HepG2 (cell line): ENCODE measurements at regions not wholly inside any gene's neighbourhood (a gene's known extent, or its start where the extent isn't known, plus 50 kb on each side); places are given as distances from the start of the nearest gene placed in this dataset.

Source experiments
- ATAC-seq: fragments of 200-7000 bp; cut with Tn5 transposase; 3 replicates; pipeline ENCODE4 v1.9.1; 2020; ENCODE audit warnings: mild to moderate bottlenecking, moderate library complexity
- BruUV-seq: library from RNA; stranded (reverse); fragments of 400-500 nt; replicated peaks from 2 replicates; lab custom pipeline; 2021; lab: Mats Ljungman, UMichigan
- CTCF ChIA-PET: fragments of 300-600 bp; formaldehyde crosslinking; extraction: SDS; loops from one replicate; lab custom pipeline; 2021; ENCODE audit warnings: low total read pairs, inconsistent platforms, low intra/inter-chr PET ratio; lab: Yijun Ruan, JAX
- POLR2A ChIA-PET: fragments of 350-600 bp; sonication (Branson Sonifier 250); formaldehyde crosslinking; loops from one replicate; lab custom pipeline; 2020; ENCODE audit warnings: antibody characterized with exemption, inconsistent platforms; lab: Yijun Ruan, JAX
- DNase-seq: peaks from one replicate; pipeline ENCODE4 v3.0.0-alpha.2; 2015; ENCODE audit warnings: low spot score
- FAIRE-seq: peaks from 3 replicates; lab custom pipeline; 2011; peaks lifted over from hg19 to GRCh38; lab: Jason Lieb, UNC
- H2AFZ ChIP-seq: one replicate; pipeline ENCODE4 v1.6.1; 2011; ENCODE audit warnings: low read length, inconsistent platforms
- H3K27ac ChIP-seq: fragments of 300-600 bp; 3 replicates; pipeline ENCODE4 v1.8.0; 2011; ENCODE audit warnings: mixed run types, mild to moderate bottlenecking, mixed read lengths, low read length, inconsistent platforms; ENCODE audit not compliant: insufficient read depth; ENCODE audit errors: extremely low read length
- H3K27me3 ChIP-seq, 2 experiments: fragments of 200-600 bp in 1 of 2; 2 replicates in 1 of 2; 3 replicates in 1 of 2; pipeline versions ENCODE4 v1.6.0 to v1.8.0; 2011; ENCODE audit warnings: low read length in 2 of 2, mild to moderate bottlenecking in 2 of 2, moderate library complexity in 2 of 2, inconsistent platforms in 1 of 2; ENCODE audit not compliant: insufficient read depth in 2 of 2, control insufficient read depth in 1 of 2
- H3K36me3 ChIP-seq, 2 experiments: fragments of 200-600 bp in 1 of 2; replicated peaks in 1 of 2; 2 replicates in 1 of 2; 3 replicates in 1 of 2; pipeline versions ENCODE4 v1.5.1 to v1.8.0; 2011; ENCODE audit warnings: low read length in 2 of 2, inconsistent platforms in 1 of 2; ENCODE audit not compliant: insufficient read depth in 2 of 2, control insufficient read depth in 1 of 2
- H3K4me1 ChIP-seq: 2 replicates; pipeline ENCODE4 v1.5.1; 2012; ENCODE audit warnings: low read length, inconsistent platforms; ENCODE audit not compliant: insufficient read depth
- H3K4me2 ChIP-seq: 2 replicates; pipeline ENCODE4 v1.6.0; 2011; ENCODE audit warnings: low read depth, low read length, inconsistent platforms
- H3K4me3 ChIP-seq, 3 experiments: fragments of 200-600 bp in 1 of 3; sonication (generic), shearing (Covaris generic) in 1 of 3; replicated peaks in 1 of 3; 2 replicates each; pipeline ENCODE4 v1.5.1; 2011 to 2016; ENCODE audit warnings: low read length in 3 of 3, inconsistent platforms in 2 of 3, low read depth in 2 of 3, mild to moderate bottlenecking in 2 of 3, control low read depth in 1 of 3, mixed read lengths in 1 of 3; ENCODE audit not compliant: insufficient read depth in 1 of 3
- H3K79me2 ChIP-seq: one replicate; pipeline ENCODE4 v1.6.1; 2011; ENCODE audit warnings: low read length, inconsistent platforms; ENCODE audit not compliant: insufficient read depth
- H3K9ac ChIP-seq: 2 replicates; pipeline ENCODE4 v1.6.0; 2011; ENCODE audit warnings: mild to moderate bottlenecking, low read depth, low read length, inconsistent platforms; ENCODE audit not compliant: insufficient read depth
- H3K9me3 ChIP-seq: 2 replicates; pipeline ENCODE4 v1.5.1; 2012; ENCODE audit warnings: mild to moderate bottlenecking, low read length
- H4K20me1 ChIP-seq: 2 replicates; pipeline ENCODE4 v1.6.0; 2011; ENCODE audit warnings: inconsistent platforms, mild to moderate bottlenecking, low read length, moderate library complexity; ENCODE audit not compliant: insufficient read depth
- ATRX ChIP-seq: sonication (generic); formaldehyde crosslinking; IDR thresholded peaks from 2 replicates; pipeline ENCODE4 v1.4.0; 2020; ENCODE audit warnings: missing genetic modification reagents, borderline replicate concordance
- BCL6 ChIP-seq: IDR thresholded peaks from 2 replicates; pipeline ENCODE4 v1.6.1; 2016; ENCODE audit warnings: missing genetic modification reagents, missing compliant biosample characterization
- CEBPG ChIP-seq: IDR thresholded peaks from 2 replicates; pipeline ENCODE4 v1.6.1; 2016
- HMG20A ChIP-seq: IDR thresholded peaks from 2 replicates; pipeline ENCODE4 v1.6.1; 2016; ENCODE audit warnings: borderline replicate concordance
- HNF4G ChIP-seq, 2 experiments: sonication (generic) in 1 of 2; formaldehyde crosslinking in 1 of 2; IDR thresholded peaks; 2 replicates each; pipeline versions ENCODE4 v1.4.0 to v1.6.1; 2011 to 2020; ENCODE audit warnings: borderline replicate concordance in 2 of 2, low read depth in 2 of 2, mild to moderate bottlenecking in 2 of 2, low read length in 1 of 2, missing genetic modification reagents in 1 of 2, moderate library complexity in 1 of 2
- KLF12 ChIP-seq: sonication (generic); formaldehyde crosslinking; IDR thresholded peaks from 2 replicates; pipeline ENCODE4 v1.4.0; 2020; ENCODE audit warnings: missing genetic modification reagents, borderline replicate concordance
- PHF5A ChIP-seq: IDR thresholded peaks from one replicate; pipeline ENCODE4 v1.6.1; 2018; ENCODE audit warnings: low read depth, missing genetic modification reagents; ENCODE audit not compliant: unreplicated experiment
- SMAD3 ChIP-seq: sonication (generic); formaldehyde crosslinking; IDR thresholded peaks from 2 replicates; pipeline ENCODE4 v1.4.0; 2020; ENCODE audit warnings: missing genetic modification reagents
- TSC22D2 ChIP-seq: sonication (generic); formaldehyde crosslinking; IDR thresholded peaks from 2 replicates; pipeline ENCODE4 v1.5.1; 2020; ENCODE audit warnings: missing genetic modification reagents, mild to moderate bottlenecking, borderline replicate concordance
- YY1 ChIP-seq: IDR thresholded peaks from 2 replicates; pipeline ENCODE4 v1.6.1; 2011; ENCODE audit warnings: low read length, low read depth, moderate library complexity, mild to moderate bottlenecking; ENCODE audit not compliant: insufficient read depth, insufficient replicate concordance
- ZNF225 ChIP-seq: sonication (generic); formaldehyde crosslinking; IDR thresholded peaks from 2 replicates; pipeline ENCODE4 v1.4.0; 2020; ENCODE audit warnings: mild to moderate bottlenecking, missing genetic modification reagents
- ZNF383 ChIP-seq: sonication (generic); formaldehyde crosslinking; IDR thresholded peaks from 2 replicates; pipeline ENCODE4 v1.4.0; 2020; ENCODE audit warnings: missing genetic modification reagents, mild to moderate bottlenecking, borderline replicate concordance
- ZNF468 ChIP-seq: sonication (generic); formaldehyde crosslinking; IDR thresholded peaks from 2 replicates; pipeline ENCODE4 v1.8.0; 2022; ENCODE audit warnings: mild to moderate bottlenecking, moderate library complexity, missing genetic modification reagents
- ZNF703 ChIP-seq: sonication (generic); formaldehyde crosslinking; IDR thresholded peaks from 2 replicates; pipeline ENCODE4 v1.5.1; 2020; ENCODE audit warnings: missing genetic modification reagents, mild to moderate bottlenecking, moderate library complexity, borderline replicate concordance
- WGBS: methylation state at CpG from one replicate; pipeline ENCODE4 v1.1.6; 2017; ENCODE audit warnings: low lambda C conversion rate; 5-methylcytosine and 5-hydroxymethylcytosine counted together
- in situ Hi-C: cut with HindIII; loops from 2 replicates; pipeline ENCODE4 v1.10.0; 2017; ENCODE audit warnings: low pct_unique_long_range_greater_than_20kb; ENCODE audit not compliant: extremely low pct_ligation_motif_present
- intact Hi-C: fragments of 100-400 bp; cut with micrococcal nuclease; formaldehyde crosslinking; loops from one replicate; pipeline ENCODE4 v1.10.0; 2022; ENCODE audit not compliant: unreplicated experiment
- TF ChIP-seq, protein P1 (sequence below): sonication (generic); formaldehyde crosslinking; IDR thresholded peaks from 2 replicates; pipeline ENCODE4 v1.4.0; 2020; ENCODE audit warnings: mild to moderate bottlenecking, missing genetic modification reagents
- TF ChIP-seq, protein P2 (sequence below), 2 experiments: sonication (generic) in 1 of 2; formaldehyde crosslinking in 1 of 2; IDR thresholded peaks; 2 replicates each; pipeline versions ENCODE4 v1.4.0 to v1.6.1; 2016 to 2020; ENCODE audit warnings: borderline replicate concordance in 1 of 2, low read depth in 1 of 2, mild to moderate bottlenecking in 1 of 2, missing genetic modification reagents in 1 of 2

- H3K4me2 ChIP-seq = 0 out of 2 replicates have a peak overlapping the region, but pooled peaks have one; percentile 12
- intact Hi-C loops = loop anchor here (10.0 kb wide), 1 partner anchor 69 kb away; no protein-coding TSS in a partner anchor
- H2AFZ ChIP-seq = no peak overlapping the region
- H4K20me1 ChIP-seq = no peaks in the 10 kb centered on the region
- FAIRE-seq (no peak), ATAC-seq (no peak), DNase-seq (peak; percentile 36)
- POLR2A ChIA-PET = no interaction called here
- no peaks in the 10 kb centered on the region for H3K27me3 ChIP-seq
- H3K27ac ChIP-seq = no peak overlapping the region
- peaks cover 15% of the 10 kb centered on the region for H3K4me1 ChIP-seq
- no peaks in the 10 kb centered on the region for H3K9me3 ChIP-seq
- H3K4me3 ChIP-seq = no peak overlapping the region
- H3K36me3 ChIP-seq = no peaks in the 10 kb centered on the region
- 3% methylated on average over 2 of the region's 2 CpGs for WGBS
- CTCF ChIA-PET = no interaction called here
- no peaks in the 10 kb centered on the region for H3K79me2 ChIP-seq
- BruUV-seq = no TSS peak
- no peak overlapping the region for H3K9ac ChIP-seq
- in situ Hi-C loops = no loop called here
- TF ChIP-seq, protein P1, sequence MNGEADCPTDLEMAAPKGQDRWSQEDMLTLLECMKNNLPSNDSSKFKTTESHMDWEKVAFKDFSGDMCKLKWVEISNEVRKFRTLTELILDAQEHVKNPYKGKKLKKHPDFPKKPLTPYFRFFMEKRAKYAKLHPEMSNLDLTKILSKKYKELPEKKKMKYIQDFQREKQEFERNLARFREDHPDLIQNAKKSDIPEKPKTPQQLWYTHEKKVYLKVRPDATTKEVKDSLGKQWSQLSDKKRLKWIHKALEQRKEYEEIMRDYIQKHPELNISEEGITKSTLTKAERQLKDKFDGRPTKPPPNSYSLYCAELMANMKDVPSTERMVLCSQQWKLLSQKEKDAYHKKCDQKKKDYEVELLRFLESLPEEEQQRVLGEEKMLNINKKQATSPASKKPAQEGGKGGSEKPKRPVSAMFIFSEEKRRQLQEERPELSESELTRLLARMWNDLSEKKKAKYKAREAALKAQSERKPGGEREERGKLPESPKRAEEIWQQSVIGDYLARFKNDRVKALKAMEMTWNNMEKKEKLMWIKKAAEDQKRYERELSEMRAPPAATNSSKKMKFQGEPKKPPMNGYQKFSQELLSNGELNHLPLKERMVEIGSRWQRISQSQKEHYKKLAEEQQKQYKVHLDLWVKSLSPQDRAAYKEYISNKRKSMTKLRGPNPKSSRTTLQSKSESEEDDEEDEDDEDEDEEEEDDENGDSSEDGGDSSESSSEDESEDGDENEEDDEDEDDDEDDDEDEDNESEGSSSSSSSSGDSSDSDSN (CRISPR knock-in tag) = no peak
- TF ChIP-seq SMAD3 (CRISPR knock-in tag) (no peak), ZNF225 (CRISPR knock-in tag) (no peak), KLF12 (CRISPR knock-in tag) (no peak), ZNF703 (CRISPR knock-in tag) (no peak), ATRX (CRISPR knock-in tag) (no peak), BCL6 (CRISPR knock-in tag) (peak; percentile 62), PHF5A (CRISPR knock-in tag) (no peak), ZNF383 (CRISPR knock-in tag) (no peak), HNF4G (IDR thresholded peaks at IDR 0.05; ENCODE audit: borderline replicate concordance, low read depth, low read length) (no peak), HNF4G (CRISPR knock-in tag; IDR thresholded peaks at IDR 0.05; ENCODE audit: borderline replicate concordance, low read depth) (no peak), CEBPG (no peak), YY1 (no peak), ZNF468 (CRISPR knock-in tag) (no peak), HMG20A (peak; percentile 41; the same call in 1 of the 2 replicates), TSC22D2 (CRISPR knock-in tag) (no peak)
- TF ChIP-seq, protein P2, sequence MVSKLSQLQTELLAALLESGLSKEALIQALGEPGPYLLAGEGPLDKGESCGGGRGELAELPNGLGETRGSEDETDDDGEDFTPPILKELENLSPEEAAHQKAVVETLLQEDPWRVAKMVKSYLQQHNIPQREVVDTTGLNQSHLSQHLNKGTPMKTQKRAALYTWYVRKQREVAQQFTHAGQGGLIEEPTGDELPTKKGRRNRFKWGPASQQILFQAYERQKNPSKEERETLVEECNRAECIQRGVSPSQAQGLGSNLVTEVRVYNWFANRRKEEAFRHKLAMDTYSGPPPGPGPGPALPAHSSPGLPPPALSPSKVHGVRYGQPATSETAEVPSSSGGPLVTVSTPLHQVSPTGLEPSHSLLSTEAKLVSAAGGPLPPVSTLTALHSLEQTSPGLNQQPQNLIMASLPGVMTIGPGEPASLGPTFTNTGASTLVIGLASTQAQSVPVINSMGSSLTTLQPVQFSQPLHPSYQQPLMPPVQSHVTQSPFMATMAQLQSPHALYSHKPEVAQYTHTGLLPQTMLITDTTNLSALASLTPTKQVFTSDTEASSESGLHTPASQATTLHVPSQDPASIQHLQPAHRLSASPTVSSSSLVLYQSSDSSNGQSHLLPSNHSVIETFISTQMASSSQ (IDR thresholded peaks at IDR 0.05; ENCODE audit: low read depth) = no peak
- TF ChIP-seq, protein P2 (CRISPR knock-in tag; IDR thresholded peaks at IDR 0.05; ENCODE audit: borderline replicate concordance) = 0 out of 2 replicates have a peak, but pooled peaks have one; percentile 18
These were observed 280.7 kb downstream of the ZNF621 start for GRCh38 chr3:40805456-40805855.
